ENCODE measurements at regions not wholly inside any gene's neighbourhood (a gene's known extent, or its start where the extent isn't known, plus 50 kb on each side); places are given as distances from the start of the nearest gene placed in this dataset.

DNA sequence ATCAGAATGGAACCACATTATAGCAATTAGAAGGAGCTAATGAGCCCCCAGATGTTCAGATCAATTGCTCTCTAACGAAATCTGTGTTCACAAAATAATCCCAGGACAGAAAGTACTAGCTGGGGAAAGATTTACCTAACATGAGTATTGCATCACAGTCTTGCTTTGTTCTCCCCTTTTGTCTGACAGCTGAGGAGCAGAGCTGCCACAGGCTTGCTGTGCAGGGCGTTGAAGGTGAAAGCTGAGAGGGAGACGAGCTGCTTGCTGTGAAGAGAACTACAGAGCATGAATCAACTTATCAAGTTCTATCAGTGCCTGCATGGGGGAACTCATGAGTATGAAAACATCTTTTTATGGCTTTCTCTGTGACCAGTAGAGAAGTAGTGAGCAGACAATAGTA, 441.2 kb downstream of the CENPC start:
- TF ChIP-seq, protein P1, sequence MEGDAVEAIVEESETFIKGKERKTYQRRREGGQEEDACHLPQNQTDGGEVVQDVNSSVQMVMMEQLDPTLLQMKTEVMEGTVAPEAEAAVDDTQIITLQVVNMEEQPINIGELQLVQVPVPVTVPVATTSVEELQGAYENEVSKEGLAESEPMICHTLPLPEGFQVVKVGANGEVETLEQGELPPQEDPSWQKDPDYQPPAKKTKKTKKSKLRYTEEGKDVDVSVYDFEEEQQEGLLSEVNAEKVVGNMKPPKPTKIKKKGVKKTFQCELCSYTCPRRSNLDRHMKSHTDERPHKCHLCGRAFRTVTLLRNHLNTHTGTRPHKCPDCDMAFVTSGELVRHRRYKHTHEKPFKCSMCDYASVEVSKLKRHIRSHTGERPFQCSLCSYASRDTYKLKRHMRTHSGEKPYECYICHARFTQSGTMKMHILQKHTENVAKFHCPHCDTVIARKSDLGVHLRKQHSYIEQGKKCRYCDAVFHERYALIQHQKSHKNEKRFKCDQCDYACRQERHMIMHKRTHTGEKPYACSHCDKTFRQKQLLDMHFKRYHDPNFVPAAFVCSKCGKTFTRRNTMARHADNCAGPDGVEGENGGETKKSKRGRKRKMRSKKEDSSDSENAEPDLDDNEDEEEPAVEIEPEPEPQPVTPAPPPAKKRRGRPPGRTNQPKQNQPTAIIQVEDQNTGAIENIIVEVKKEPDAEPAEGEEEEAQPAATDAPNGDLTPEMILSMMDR (conservative IDR thresholded peaks at IDR 0.05; ENCODE audit: low read length) = no peak
- TF ChIP-seq EZH2phosphoT487 (IDR thresholded peaks at IDR 0.05; ENCODE audit: borderline replicate concordance, low read depth, low read length) = no peak

All from OCI-LY7 (cell line).